ENCODE measurements at regions not wholly inside any gene's neighbourhood (a gene's known extent, or its start where the extent isn't known, plus 50 kb on each side); places are given as distances from the start of the nearest gene placed in this dataset.
"Not testable (repeated sequence)": the region's sequence is repeated elsewhere in the genome, so short reads cannot be mapped to it uniquely, and the experiment has no call there.

DNA sequence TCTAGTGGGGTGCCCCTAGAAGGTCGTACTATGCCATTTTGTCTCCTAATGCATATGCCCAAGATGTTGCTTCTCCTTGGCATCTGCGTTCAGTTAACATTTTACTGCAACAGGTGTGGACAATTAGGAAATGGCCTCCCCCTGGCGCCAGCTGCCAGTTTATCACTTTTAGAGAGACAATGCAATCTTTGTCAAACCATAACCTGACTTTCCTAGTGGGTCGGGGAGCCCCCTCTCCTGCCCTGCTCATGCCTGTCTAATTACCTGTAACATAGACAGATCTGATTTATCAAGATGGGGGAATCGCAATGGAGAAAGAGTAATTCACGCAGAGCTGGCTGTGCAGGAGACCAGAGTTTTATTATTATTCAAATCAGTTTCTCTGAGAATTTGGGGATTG is 353.7 kb upstream of the SGO1 start:
- no peak for DNase-seq

DNA sequence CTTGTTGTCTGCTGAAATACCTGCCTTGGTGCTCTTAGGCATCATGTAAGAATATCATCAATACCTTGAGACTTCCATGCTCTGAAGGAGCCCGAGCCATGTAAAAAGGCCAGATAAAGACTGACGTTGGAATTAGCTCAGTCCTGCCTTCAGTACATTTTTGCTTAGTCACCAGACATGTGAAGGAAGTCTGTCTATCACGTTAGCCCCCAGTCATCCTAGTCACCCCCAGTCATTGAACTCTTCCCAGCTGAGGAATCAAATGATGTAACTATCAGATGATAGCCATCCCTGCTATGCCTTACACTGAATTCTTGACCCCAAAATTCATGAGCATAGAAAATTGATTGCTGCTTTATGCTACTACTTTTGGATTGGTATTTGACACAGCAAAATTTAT is 351.2 kb upstream of the SGO1 start:
- DNase-seq, result no peak

DNA sequence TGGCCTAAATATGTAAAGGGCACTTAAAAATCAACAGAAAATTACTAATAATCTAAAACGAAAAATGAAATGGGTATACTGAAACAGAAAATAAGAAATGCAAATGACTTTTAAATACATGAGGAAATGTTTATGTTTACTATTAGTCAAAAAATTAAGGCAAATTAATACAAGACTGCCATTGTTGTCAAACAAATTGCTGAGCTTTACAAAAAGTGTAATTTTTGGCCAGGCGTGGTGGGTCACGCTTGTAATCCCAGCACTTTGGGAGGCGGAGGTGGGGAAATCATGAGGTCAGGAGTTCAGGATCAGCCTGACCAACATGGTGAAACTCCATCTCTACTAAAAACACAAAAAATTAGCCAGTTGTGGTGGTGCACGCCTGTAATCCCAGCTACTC is 343.9 kb upstream of the SGO1 start:
- DNase-seq, result no peak

DNA sequence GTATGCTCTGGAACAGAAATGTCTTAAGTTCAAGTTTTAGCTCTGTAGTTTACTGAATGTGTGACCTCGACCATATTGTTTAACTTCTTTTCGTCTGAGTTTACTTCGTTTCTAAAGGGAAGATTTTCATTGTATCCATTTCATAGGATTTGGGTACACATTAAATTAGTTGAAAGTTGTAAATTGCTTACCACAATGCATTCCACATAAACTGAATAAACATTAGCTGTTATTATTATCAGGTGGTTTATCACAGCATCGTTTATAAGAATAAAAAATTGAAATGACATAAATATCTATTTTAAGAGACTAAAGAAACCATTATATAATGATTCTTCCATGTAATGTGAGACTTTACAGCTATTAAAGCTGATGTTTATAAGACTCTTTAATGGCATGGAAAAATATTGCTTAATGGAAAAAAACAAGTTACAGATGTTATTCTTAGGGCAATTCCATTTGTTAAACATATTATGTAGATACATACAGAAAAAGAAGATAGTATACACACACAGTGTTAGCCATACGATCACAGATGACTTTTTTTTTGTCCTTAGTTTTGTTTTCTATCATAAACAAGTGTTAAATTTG is 342.3 kb upstream of the SGO1 start:
- no peak for DNase-seq

DNA sequence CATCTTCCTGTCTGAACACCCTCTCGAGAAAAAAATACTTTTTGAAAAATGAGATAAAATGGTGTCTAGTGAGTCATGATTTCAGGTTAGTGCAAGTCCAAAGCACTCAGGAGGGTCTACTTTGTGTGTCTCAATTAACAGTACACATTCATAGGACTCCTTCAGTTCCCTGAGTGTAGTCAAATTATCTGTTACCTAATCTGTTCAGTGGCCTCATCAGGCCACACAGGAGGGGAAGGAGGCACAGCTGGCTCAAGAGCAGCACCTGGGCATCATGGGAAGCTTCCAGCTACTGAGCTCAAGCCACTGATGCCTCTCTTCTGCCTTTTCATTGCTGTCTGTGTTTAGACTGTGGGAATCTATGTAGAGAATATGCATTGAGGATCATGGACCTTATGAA is 341.4 kb upstream of the SGO1 start:
- no peak for DNase-seq

DNA sequence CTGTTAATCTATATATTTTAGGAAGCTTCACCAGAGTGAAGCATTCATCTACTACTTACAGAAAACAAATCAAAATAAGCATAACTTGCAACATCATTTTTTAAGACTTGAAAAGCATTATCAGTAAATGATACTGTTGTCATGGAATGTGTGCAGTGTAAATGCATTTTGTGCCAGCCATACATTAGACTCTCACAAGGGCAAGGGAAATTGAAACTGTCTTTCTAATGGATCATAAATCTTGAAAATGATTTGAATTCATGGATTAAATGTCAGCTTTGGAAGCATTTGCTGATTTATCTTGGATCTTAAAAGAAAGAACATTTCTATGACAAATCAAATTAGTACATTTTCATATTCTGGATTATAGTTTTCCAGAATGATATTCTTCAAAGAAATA is 338.3 kb upstream of the SGO1 start:
- DNase-seq, result no peak

DNA sequence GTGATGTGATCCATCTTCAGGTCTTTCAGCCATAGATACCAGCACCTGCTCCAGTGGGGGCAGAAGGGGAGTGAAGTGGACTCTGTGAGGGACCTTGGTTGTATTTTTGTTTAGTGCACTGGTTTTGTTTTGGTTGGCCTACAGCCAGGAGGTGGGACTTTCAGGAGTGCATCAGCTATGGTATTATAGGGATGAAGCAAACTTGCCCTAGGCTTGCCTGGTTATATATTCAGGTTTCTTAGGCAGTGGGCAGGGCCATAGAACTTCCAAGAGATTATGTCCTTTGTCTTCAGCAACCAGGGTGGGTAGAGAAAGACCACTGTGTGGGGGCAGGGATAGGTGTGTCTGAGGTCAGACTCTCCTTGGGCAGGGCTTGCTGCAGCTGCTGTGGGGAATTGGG is 337.3 kb upstream of the SGO1 start:
- DNase-seq, result no peak

DNA sequence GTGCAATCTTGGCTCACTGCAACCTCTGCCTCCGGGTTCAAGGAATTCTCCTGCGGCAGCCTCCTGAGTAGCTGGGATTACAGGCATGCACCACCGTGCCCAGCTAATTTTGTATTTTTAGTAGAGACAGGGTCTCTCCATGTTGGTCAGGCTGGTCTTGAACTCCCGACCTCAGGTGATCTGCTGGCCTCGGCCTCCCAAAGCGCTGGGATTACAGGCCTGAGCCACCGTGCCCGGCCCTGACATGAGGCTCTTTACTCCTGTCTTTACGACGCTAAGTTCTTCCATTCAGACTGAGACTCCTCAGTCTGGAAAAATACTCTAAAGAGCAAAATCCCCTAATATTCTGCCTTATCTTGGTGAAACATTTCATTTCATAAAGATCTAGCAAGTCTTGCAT is 331.3 kb upstream of the SGO1 start:
- not testable (repeated sequence) for DNase-seq

DNA sequence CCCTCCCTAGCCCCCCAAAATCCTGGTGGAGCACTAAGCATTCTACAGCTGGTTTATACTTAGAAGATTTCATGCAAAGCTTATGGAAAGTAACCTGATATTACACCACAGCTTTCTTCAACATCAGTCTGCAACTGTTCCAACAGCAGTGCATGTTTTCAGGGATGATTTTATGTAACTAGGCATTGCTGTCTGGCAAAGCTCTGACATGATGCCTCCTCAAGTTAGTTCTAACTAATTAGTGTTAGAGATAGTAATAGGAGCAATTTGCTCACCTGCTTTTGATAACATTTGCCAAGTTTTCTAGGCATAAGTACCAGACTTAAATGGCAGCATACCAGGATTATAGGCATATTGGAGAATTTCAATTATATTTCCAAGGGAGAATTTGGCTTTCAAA is 330.3 kb upstream of the SGO1 start:
- DNase-seq, result no peak

DNA sequence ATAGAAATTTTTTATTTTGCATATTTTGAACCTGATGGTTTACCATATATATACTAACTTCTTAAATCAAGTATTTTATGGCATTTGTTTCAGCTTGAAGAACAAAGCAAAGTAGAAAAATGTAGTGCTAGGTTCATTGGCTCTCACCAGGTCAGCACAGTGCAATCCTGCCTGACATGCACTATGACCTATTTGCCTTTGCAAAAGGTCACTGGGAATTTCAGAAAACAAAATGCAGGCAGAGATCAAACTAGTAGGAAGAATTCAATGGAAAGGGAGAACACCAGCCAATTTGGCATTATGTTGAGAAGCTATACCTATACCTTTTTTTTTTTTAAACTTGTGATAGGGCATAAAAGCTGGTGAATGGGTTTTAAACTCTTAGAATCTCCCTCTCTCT is 329.8 kb upstream of the SGO1 start:
- DNase-seq, result no peak

DNA sequence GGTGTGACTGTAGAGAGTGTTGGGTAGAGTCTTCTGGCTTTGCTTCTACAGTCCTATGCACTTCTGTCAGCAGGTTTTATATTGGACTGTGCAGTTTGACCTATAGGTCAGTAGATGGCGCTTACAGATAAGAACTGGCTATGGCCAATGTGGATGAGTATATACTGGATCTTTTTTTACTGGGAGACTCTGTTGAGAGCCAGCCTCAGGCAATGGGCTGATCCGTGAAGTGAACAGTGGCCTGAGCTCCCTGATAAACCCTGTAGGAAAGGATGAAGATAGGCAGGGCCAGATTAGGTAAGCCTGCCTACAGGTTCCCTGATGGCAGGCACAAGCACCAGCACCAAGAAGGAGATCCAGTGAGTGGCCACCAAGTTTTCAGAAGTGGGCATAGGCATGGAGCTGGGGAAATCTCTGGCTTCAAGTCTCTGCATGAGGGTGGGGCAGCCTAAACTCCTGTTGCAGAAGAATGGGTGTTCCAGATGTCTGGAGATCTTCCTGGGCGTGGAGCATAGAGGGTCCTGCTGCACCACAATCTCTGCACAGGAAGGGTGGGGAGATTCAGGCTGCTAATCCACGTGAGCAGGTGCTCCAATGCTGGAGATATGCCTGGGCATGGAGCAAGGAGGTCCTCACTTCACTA is 326.0 kb upstream of the SGO1 start:
- DNase-seq, result no peak

DNA sequence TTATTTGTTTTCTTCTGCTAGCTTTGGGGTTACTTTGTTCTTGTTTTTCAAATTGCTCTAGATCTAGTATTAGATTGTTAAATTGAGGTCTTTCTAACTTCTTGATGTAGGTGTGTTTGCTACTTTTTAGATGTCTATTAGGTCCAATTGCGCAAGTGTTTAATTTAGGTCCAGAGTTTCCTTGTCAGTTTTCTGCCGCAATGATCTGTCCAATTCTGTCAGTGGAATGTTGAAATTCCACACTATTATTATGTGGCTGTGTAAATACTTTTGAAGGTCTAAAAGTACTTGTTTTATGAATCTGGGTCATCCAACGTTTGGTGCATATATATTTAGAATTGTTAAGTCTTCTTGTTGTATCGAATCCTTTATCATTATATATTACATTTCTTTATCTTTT is 324.4 kb upstream of the SGO1 start:
- DNase-seq, result no peak

DNA sequence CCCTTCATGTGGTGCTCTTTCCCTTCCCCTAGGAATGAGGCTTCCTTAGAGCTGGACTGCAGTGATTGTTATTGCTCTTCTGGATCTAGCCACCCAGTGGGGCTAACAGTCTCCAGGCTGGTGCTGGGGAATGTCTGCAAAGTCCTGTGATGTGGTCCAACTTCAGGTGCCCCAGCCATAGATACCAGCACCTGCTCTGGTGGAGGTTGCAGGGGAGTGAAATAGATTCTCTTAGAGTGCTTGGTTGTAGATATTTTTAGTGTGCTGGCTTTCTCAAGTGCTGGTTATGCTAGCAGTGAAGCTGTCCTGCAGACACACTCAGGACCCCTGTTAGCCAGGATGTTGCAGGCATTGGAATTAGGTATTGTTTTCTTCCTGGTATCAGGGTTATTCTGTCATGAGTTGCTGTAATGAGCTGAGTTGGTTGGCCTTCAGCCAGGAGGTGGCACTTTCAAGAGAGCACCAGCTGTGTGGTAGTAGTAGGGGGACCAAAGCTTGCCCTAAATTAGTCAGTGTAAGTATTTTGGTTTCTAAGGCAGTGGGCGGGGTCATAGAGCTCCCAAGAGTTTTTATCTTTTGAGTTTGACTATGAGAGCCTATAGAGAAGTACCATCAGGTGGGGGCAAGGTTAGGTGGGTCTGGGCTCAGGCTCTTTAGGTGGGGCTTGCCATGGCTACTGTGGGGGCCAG is 317.5 kb upstream of the SGO1 start:
- DNase-seq, result no peak

DNA sequence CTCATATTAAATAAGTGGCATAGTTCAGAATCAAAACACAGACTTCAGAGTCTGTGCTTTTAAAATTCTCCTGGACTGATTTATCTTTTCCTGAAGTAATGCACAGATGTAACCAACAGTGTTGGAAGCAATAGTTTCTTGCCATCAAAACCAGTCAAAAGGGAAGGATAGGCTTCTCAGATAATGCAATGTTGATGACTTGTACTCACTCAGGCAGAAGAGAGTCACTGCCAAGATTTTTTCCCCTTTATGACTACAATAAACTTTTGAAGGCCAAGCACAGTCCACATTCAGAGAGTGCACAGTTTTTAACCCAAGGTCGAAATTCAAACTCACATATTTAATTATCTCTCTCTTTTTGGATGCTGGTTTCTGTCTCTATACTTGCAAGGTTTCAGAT is 305.0 kb upstream of the SGO1 start:
- no peak for DNase-seq

DNA sequence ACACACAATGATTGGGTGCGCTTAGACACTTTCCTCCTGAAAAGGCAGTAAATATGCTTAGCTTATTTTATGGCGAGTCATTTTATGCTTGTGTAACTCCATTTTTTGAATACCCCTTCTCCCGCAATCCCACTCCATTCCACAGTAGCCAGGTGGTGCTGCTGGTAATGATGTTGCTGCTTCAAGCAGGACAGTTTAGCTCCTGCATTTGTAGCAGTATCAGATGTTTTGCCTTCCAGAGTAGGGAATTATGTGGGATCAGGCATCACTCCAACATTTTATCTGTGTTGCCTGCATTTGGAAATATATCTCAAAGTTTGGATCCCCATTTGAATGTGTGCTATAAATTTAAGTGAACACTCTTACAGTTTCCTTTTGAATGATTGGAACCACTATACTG is 302.1 kb upstream of the SGO1 start:
- no peak for DNase-seq

DNA sequence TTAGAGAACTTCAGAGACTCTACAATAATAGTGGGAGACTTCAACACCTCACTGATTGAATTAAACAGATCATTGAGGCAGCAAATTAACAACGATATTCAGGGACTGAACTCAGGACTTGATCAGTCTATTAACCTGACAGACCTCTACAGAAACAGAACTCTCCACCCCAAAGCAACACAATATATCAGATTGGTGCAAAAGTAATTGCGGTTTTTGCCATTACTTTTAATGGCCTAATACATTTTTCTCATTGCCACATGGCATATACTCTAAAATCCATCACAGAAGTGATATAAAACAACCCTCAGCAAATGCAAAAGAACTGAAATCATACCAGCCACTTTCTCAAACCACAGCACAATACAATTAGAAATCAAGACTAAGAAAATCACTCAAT is 298.1 kb upstream of the SGO1 start:
- DNase-seq, result no peak

DNA sequence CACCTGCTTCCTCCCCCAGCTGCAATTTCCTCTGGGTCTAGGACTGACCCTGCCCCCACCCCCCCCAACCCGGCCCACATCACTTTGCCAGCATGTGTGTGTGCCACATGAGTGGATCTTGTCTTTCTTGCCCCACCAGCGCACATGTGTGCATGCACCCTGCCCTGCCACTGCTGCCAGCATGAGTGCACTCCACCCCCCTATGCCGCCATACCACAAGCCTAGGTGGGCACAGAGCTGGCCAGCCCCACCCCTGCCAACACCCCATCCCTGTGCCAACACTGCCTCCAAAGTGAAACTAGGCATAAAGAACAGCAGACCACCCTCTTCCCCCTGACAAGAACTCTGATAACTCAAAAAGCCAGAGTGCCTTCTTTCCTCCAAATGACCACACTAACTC is 296.3 kb upstream of the SGO1 start:
- DNase-seq, result no peak

DNA sequence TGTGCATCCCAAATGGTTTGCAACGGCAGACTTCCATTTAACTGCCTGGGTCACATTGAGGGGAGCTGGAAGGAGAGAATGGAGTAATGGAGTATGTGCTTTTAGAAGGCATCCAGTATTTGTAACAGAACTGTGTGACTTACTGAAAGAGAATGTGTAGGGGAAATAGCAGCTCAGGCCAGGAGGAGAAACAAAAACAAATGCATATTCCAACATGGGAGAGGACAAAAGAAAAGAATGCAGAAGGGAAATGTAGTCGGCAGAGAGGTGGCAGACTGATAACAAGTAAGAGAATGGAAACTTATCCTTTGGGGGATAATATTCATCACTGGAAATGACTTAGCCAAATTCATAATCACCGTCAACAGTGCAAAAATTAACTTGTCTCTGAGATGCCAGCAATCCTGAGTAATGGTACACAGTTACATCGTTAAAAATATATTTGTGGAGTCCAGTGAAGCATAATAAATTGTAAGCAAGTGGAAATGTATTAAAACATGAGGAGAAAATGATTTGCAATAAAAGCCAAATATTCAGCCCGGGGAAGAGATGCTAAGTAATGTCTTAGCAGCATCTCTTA is 294.9 kb upstream of the SGO1 start:
- no peak for DNase-seq

DNA sequence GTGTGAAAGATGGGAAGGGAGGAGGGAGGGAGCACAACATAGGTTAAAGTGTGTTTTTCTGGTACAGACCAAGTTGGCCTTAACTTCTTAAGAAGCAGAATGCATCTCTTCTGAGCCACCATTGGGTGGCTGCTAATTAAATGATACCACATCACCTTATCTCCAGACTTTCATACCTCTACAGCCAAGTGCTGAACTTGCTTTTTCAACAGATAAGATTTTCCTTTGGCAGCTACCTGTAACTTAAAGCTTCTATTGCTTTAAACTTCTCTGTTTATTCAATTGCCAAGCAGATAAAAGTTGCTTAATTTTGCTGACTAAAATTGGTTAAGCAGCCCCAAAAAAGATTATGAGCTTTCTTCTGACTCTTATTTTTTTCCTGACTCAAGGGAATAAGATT is 292.4 kb upstream of the SGO1 start:
- DNase-seq, result no peak

DNA sequence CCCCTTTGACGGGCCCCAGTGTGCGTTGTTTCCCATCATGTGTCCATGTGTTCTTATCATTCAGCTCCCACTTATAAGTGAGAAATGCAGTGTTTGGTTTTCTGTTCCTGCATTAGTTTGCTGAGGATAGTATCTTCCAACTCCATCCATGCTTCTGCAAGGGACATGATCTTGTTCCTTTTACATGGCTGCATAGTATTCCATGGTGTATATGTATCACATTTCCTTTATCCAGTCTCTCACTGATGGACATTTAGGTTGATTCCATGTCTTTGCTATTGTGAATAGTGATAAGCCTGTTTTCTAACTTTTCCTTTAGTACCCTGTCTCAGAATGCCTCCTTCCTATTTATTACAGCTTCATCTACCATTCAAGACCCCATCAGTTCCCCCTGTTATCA is 278.2 kb upstream of the SGO1 start:
- DNase-seq, result not testable (repeated sequence)

DNA sequence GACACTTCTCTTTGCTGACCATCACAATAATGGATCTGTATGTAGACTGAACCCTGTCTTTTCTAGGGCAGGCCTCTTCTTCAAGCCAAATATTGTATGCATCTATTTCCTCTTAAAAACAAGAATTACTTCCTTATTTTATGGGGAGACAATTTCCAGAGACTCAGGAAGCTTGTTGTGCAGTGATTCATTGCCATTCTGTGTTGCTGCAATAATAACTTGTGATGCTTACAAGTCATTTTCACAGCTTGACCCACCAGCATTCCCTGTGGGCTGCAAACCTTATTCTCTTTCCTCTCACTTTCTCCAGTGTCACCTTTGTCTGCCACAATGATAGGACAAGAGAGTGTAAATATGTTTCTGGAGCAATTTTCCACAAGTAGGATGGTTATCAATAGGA is 276.7 kb upstream of the SGO1 start:
- no peak for DNase-seq

DNA sequence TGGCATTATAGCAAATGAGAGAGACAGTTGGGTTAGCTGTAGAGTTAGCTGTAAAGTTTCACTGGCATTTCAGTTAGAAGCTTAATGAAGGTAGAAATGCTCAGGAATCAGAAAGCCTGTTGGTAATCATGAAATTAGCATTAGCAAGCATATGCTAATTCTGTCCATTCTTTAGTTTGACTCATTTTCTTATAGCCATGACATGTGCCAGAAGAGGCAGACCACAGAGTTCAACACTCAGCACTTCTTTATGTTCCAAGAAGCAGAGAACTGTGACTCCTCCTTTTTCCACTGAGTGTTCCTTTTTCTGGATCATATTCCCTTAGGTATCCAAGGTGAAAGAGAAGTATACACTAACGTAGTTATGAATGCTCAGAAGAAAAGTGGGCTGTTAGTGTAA is 276.2 kb upstream of the SGO1 start:
- DNase-seq, result no peak

DNA sequence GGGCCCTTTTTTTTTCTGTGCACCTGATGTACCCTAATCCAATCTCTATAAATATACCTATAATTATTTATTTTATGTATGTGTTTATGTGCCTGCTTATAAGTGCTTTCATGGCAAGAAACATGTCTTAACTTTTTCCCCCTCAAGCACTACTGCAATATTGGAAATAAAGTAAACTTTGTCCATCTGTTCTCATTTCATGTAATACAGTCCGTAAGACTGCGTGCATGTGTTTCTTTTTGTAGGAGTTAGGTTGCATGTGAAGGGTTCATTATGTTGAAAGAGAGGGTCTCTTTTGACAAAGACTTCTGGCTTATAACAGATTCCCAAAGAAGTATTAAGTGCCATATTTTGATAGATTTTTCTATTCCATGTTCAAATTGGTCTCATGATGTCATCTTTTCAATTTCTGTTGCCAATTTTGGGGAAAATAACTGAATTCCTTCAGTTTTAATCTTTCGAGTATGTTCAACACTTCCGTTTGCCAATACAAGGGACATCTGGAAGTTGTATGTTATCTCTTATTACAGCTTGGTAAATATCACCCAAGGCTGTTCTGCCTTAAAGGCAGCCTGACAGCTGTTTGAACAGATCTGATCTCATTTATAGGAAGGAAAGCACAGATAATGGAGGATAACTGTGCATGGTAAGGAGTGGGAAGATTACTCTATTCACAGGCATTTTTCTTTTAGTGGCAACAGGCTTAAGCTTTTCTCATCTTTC is 273.1 kb upstream of the SGO1 start:
- no peak for DNase-seq

DNA sequence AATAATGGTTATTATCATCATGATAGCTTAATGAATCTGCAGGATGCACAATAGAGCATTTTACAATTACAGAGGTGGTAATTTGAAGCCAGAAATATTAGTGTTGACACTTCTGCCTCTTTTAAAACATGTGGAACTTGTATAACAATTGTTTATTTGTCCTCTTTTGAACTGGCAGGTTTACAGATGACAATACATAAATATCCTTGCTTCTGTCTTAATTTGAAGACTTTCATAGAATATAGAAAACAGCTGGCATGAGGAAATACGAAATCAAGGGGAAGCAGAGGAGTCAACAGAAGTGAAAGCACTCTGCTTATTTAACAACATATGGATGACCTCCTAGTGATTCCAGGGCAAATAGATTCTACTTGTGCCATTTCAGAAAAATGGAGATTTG is 270.5 kb upstream of the SGO1 start:
- no peak for DNase-seq
